ENCODE measurements at regions not wholly inside any gene's neighbourhood (a gene's known extent, or its start where the extent isn't known, plus 50 kb on each side); places are given as distances from the start of the nearest gene placed in this dataset.
A peak's percentile ranks its signal among the peaks of the same experiment; 100 is the strongest.

DNA sequence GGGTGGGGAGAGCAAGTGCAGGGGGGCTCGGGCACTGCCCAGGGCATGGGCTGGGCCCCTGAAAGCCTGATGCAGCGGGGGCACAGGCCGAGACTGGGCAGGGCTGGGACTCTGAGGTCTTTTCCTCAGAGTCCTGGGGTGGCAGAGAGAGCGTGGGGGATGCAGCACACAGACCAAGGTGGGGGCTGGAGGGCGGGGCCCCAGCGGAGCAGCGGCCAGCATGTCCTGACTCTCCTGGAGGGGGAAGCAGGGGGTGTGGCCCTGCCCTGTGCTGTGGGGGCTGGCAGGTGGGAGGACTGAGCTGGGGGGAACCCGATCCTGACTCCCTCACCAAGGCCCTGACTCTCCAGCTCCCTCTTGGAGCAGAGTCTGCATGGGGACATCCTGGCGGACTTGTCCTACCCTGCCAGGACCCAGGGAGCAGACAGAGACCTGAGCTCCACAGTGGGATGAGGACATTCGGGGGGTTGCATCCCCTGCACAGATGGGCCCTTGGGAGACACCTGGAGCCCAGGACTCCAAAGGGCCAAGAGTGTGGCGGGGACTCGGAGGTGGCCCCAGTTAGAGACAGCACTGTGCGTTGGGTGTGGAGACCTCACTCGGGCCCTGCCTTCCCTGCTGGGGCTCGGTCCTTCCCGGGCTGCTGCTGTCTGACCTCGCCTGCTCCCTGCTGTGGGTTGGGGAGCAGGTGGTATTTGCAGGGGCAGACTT is 326.1 kb downstream of the TMEM121 start:
- Histone ChIP-seq H3K36me3 (ENCODE audit: control insufficient read depth in 4 of 4, insufficient read depth in 3 of 4, low read depth in 1 of 4, low read length in 3 of 4) (no peaks in the 10 kb centered on the region), H3K4me1 (ENCODE audit: control insufficient read depth in 4 of 4, insufficient read depth in 4 of 4, low read length in 3 of 4) (no peaks in the 10 kb centered on the region), H3K27ac (ENCODE audit: low read depth in 1 of 2, low read length in 2 of 2) (no peak overlapping the region), H3K27me3 (ENCODE audit: control insufficient read depth in 4 of 4, insufficient read depth in 4 of 4, low read length in 3 of 4) (no peaks in the 10 kb centered on the region), H3K4me3 (ENCODE audit: low read depth in 1 of 3, low read length in 3 of 3) (no peak overlapping the region), H3K9ac (ENCODE audit: low read depth in 1 of 2, low read length in 2 of 2) (no peak overlapping the region), H3K9me3 (ENCODE audit: control insufficient read depth in 4 of 4, low read length in 3 of 4) (no peaks in the 10 kb centered on the region)
- TF ChIP-seq HNF4A (conservative IDR thresholded peaks at IDR 0.05) (no peak), GABPA (IDR thresholded peaks at IDR 0.05 in 1 of 2, conservative IDR thresholded peaks at IDR 0.05 in 1 of 2) (no peak), JUND (IDR thresholded peaks at IDR 0.05) (no peak), MAX (IDR thresholded peaks at IDR 0.05) (no peak), NR2F2 (IDR thresholded peaks at IDR 0.05) (no peak), TAF1 (conservative IDR thresholded peaks at IDR 0.05) (no peak), SP1 (IDR thresholded peaks at IDR 0.05) (no peak), HNF4G (IDR thresholded peaks at IDR 0.05) (no peak), FOXA1 (IDR thresholded peaks at IDR 0.05) (no peak)
- TF ChIP-seq, protein P1, sequence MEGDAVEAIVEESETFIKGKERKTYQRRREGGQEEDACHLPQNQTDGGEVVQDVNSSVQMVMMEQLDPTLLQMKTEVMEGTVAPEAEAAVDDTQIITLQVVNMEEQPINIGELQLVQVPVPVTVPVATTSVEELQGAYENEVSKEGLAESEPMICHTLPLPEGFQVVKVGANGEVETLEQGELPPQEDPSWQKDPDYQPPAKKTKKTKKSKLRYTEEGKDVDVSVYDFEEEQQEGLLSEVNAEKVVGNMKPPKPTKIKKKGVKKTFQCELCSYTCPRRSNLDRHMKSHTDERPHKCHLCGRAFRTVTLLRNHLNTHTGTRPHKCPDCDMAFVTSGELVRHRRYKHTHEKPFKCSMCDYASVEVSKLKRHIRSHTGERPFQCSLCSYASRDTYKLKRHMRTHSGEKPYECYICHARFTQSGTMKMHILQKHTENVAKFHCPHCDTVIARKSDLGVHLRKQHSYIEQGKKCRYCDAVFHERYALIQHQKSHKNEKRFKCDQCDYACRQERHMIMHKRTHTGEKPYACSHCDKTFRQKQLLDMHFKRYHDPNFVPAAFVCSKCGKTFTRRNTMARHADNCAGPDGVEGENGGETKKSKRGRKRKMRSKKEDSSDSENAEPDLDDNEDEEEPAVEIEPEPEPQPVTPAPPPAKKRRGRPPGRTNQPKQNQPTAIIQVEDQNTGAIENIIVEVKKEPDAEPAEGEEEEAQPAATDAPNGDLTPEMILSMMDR (IDR thresholded peaks at IDR 0.05; ENCODE audit: low read depth, low read length, missing input control) = no peak
- TF ChIP-seq, protein P2, sequence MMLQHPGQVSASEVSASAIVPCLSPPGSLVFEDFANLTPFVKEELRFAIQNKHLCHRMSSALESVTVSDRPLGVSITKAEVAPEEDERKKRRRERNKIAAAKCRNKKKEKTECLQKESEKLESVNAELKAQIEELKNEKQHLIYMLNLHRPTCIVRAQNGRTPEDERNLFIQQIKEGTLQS (IDR thresholded peaks at IDR 0.05) = no peak
- TF ChIP-seq, protein P3, sequence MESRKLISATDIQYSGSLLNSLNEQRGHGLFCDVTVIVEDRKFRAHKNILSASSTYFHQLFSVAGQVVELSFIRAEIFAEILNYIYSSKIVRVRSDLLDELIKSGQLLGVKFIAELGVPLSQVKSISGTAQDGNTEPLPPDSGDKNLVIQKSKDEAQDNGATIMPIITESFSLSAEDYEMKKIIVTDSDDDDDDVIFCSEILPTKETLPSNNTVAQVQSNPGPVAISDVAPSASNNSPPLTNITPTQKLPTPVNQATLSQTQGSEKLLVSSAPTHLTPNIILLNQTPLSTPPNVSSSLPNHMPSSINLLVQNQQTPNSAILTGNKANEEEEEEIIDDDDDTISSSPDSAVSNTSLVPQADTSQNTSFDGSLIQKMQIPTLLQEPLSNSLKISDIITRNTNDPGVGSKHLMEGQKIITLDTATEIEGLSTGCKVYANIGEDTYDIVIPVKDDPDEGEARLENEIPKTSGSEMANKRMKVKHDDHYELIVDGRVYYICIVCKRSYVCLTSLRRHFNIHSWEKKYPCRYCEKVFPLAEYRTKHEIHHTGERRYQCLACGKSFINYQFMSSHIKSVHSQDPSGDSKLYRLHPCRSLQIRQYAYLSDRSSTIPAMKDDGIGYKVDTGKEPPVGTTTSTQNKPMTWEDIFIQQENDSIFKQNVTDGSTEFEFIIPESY (IDR thresholded peaks at IDR 0.05) = no peak
- TF ChIP-seq, protein P4, sequence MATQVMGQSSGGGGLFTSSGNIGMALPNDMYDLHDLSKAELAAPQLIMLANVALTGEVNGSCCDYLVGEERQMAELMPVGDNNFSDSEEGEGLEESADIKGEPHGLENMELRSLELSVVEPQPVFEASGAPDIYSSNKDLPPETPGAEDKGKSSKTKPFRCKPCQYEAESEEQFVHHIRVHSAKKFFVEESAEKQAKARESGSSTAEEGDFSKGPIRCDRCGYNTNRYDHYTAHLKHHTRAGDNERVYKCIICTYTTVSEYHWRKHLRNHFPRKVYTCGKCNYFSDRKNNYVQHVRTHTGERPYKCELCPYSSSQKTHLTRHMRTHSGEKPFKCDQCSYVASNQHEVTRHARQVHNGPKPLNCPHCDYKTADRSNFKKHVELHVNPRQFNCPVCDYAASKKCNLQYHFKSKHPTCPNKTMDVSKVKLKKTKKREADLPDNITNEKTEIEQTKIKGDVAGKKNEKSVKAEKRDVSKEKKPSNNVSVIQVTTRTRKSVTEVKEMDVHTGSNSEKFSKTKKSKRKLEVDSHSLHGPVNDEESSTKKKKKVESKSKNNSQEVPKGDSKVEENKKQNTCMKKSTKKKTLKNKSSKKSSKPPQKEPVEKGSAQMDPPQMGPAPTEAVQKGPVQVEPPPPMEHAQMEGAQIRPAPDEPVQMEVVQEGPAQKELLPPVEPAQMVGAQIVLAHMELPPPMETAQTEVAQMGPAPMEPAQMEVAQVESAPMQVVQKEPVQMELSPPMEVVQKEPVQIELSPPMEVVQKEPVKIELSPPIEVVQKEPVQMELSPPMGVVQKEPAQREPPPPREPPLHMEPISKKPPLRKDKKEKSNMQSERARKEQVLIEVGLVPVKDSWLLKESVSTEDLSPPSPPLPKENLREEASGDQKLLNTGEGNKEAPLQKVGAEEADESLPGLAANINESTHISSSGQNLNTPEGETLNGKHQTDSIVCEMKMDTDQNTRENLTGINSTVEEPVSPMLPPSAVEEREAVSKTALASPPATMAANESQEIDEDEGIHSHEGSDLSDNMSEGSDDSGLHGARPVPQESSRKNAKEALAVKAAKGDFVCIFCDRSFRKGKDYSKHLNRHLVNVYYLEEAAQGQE (IDR thresholded peaks at IDR 0.05) = no peak
- DNase-seq (ENCODE audit: low spot score) = peak; percentile 25
- 80% methylated on average over 17 of the region's 17 CpGs for WGBS
